Stimulated activated CD4-positive, alpha-beta T cell treated with anti-CD3 and anti-CD28 coated beads, TNF-alpha, amount 100 ng/mL, for 1 hour (primary cell): ENCODE measurements at regions not wholly inside any gene's neighbourhood (a gene's known extent, or its start where the extent isn't known, plus 50 kb on each side); places are given as distances from the start of the nearest gene placed in this dataset.

ENCODE experiments used
- DNase-seq, 3 donors: peaks; one replicate each; pipeline ENCODE4 v3.0.0-alpha.2; 2020; ENCODE audit warnings: low read depth in 3 of 3, low spot score in 1 of 3

GRCh38 chr2:71743995-71744675 lies 290.8 kb downstream of the DYSF start:
- no peak for DNase-seq

GRCh38 chr2:71742953-71743601 lies 289.7 kb downstream of the DYSF start:
- DNase-seq, result no peak

GRCh38 chr2:71736986-71737385 lies 283.6 kb downstream of the DYSF start:
- no peak for DNase-seq

- DNase-seq, result no peak
Measured at GRCh38 chr2:71736091-71736861, 282.9 kb downstream of the DYSF start.
